Suprapubic skin (tissue), 4 donors: ENCODE measurements at regions not wholly inside any gene's neighbourhood (a gene's known extent, or its start where the extent isn't known, plus 50 kb on each side); places are given as distances from the start of the nearest gene placed in this dataset.

Experiments used
- POLR2A ChIP-seq, 2 donors: fragments of 450-650 bp; IDR thresholded peaks; one replicate each; pipeline ENCODE4 v1.6.1; 2017; ENCODE audit warnings: antibody characterized with exemption in 2 of 2, mild to moderate bottlenecking in 2 of 2, moderate library complexity in 2 of 2
- POLR2AphosphoS5 ChIP-seq, 3 donors: sonication (generic); formaldehyde crosslinking; IDR thresholded peaks; one replicate each; pipeline ENCODE4 v1.6.1; 2017; ENCODE audit warnings: antibody characterized with exemption in 3 of 3
- TF ChIP-seq, protein P1 (sequence below), 2 donors: fragments of 200-600 bp in 1 of 2; fragments of 450-650 bp in 1 of 2; sonication (generic) in 1 of 2; IDR thresholded peaks; one replicate each; pipeline ENCODE4 v1.5.1; 2016 to 2019; ENCODE audit warnings: antibody characterized with exemption in 2 of 2, mild to moderate bottlenecking in 1 of 2, moderate library complexity in 1 of 2

DNA sequence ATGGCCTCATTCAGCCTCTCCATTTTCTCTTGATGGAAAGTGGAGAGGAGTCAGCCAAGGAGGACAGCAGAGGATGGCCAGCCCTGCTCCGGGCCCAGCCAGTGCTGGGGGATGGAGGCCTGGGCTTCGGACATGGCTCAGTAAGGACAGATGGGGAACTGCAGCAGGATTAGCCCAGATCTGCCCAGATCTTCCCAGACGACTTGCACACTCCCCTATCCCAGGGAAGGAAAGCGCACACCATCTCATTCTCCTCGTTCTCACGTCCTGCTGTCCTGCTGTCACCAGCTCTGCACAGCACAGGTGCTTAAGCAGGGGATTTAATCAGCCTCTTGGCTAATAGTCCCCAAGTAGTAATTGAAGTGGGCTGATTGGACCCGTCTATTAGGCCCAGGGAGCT, 100.2 kb upstream of the SDK2 start:
- TF ChIP-seq, protein P1, sequence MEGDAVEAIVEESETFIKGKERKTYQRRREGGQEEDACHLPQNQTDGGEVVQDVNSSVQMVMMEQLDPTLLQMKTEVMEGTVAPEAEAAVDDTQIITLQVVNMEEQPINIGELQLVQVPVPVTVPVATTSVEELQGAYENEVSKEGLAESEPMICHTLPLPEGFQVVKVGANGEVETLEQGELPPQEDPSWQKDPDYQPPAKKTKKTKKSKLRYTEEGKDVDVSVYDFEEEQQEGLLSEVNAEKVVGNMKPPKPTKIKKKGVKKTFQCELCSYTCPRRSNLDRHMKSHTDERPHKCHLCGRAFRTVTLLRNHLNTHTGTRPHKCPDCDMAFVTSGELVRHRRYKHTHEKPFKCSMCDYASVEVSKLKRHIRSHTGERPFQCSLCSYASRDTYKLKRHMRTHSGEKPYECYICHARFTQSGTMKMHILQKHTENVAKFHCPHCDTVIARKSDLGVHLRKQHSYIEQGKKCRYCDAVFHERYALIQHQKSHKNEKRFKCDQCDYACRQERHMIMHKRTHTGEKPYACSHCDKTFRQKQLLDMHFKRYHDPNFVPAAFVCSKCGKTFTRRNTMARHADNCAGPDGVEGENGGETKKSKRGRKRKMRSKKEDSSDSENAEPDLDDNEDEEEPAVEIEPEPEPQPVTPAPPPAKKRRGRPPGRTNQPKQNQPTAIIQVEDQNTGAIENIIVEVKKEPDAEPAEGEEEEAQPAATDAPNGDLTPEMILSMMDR (IDR thresholded peaks at IDR 0.05) = no peak
- TF ChIP-seq POLR2A (IDR thresholded peaks at IDR 0.05) (no peak), POLR2AphosphoS5 (IDR thresholded peaks at IDR 0.05) (no peak)
